Activated CD8-positive, alpha-beta memory T cell treated with anti-CD3 and anti-CD28 coated beads, Interleukin-2, amount 50 U/mL, for 1 hour (primary cell): ENCODE measurements at regions not wholly inside any gene's neighbourhood (a gene's known extent, or its start where the extent isn't known, plus 50 kb on each side); places are given as distances from the start of the nearest gene placed in this dataset.
"Not testable (repeated sequence)": the region's sequence is repeated elsewhere in the genome, so short reads cannot be mapped to it uniquely, and the experiment has no call there.

Source experiments
- DNase-seq: peaks from one replicate; pipeline ENCODE4 v3.0.0-alpha.2; 2020; ENCODE audit errors: extremely low read depth

DNA sequence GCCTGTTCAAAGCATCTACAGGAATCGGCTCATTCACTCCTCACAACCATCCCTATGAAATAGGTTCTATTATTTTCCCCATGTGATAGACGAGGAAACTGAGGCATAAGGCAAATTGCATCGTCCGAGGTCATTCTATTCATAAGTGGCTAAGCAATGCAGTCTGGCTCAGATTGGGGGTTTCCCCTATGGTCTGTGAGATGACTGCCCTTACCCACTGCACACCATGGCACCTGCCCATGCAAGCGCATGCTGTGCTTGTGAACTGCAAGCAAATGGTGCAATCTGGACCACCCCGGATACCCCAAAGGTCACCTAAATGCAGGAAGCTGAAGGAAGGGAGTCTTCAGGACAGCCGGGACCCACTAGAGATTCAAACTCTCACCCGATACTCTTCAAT lies 123.4 kb upstream of the SOD1 start:
- DNase-seq, result no peak

DNA sequence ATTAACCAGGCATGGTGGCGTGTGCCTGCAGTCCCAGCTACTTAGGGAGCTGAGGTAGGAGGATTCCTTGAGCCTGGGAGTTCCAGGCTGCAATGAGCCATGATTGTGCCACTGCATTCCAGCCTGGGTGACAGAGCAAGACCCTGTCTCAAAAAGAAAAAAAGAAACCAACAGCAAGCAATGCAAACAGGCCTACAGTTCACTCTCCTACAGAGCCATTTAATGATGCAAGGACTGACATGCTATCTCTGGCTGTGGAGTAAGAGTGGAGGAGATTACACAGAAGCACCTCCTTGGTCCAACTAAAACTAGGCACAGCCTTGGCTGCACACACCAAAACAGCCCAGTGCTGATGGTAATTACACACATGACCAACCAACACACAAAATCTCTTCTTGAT lies 127.5 kb upstream of the SOD1 start:
- DNase-seq, result no peak

- DNase-seq, result no peak
Observed at GRCh38 chr21:31530897-31531705, 128.4 kb upstream of the SOD1 start.

DNA sequence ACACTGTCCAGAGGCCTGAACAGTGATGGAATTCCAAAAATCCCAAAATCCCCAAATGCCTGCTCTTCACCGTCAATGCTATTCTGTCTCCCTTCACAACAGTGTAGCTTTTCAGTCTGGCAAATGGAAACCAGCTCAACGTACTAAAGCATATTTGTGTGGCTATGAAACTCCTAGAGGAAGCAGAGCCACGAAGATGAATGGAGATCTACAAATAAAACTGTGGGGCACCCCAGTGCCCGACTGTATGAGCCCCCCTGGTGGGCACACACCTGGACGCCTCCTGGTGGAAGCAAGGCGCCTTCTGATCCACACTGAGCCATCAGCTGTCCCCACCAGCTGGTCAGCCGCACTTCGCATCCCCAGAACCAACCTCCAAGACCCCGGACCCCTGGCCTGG lies 129.1 kb upstream of the SOD1 start:
- no peak for DNase-seq

DNA sequence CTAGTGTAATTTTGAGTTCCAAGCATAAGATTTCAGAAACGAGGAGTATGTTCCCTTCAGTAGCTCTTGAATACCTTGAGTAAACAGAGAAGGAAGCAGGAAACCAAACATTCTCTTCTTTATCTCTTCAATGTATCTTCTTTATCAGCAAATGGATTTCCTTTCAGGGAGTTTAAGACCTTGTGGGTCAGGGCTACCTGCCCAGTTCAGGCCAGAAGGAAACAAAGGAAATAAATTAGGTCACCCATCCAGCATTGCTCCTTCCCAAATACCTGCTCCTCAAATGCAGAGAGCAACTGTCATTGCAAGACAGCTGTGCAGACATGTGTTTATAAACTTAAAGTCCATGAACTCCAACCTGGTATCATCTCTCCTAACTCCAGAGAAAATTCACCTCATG lies 130.1 kb upstream of the SOD1 start:
- DNase-seq, result no peak

DNA sequence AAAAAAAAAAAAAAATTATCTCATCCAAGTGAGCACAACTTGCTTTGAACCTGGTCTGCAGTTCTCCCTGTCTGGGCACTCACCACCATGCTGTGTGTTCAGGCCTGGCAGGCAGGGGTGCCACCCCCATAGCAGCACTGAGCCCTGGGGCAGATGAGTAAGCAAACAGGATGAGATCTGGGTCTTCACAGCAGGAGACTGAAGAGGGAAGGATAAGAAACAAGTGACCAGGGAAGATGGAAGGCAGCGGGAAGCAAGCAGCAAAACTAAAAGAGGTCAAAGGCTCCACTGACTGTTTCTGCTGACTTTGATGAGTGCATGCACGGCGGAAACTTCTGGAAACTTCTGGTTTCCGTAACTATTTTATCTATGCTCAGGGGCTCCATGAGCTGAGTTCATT lies 133.5 kb upstream of the SOD1 start:
- DNase-seq, result no peak

DNA sequence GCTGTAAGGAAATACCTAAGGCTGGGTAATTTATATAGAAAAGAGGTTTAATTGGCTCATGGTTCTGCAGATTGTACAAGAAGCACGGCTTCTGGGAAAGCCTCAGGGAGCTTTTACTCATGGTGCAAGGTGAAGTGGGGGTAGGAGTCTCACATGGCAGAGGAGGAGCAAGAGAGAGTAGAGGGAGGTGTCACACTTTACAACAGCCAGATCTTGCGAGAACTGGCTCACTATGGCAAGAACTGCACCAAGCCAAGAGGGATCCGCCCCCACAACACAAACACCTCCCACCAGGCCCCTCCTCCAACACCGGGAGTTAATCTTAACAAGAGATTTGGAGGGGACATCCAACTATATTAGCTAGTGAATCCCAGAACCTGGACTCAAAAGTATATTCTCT lies 135.4 kb upstream of the SOD1 start:
- DNase-seq, result no peak

DNA sequence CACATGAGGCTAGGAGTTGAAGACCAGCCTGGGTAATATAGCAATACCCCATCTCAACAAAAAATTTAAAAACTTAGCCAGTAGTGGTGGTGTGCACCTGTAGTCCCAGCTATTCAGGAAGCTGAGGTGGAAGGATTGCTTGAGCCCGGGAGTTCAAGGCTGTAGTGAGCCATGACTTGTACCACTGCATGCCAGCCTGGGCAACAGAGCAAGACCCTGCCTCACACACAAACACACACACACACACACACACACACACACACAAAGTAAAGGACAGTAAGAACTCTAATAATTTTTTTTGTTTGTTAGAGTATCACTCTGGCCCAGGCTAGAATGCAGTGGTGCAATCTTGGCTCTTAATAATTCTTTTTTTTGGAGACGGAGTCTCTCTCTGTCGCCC lies 138.0 kb upstream of the SOD1 start:
- no peak for DNase-seq

- DNase-seq, result no peak
Observed at GRCh38 chr21:31520561-31521098, 138.9 kb upstream of the SOD1 start.

- DNase-seq, result no peak
Observed at GRCh38 chr21:31518580-31518979, 140.9 kb upstream of the SOD1 start.

- no peak for DNase-seq
Observed at GRCh38 chr21:31517664-31518414, 141.7 kb upstream of the SOD1 start.

DNA sequence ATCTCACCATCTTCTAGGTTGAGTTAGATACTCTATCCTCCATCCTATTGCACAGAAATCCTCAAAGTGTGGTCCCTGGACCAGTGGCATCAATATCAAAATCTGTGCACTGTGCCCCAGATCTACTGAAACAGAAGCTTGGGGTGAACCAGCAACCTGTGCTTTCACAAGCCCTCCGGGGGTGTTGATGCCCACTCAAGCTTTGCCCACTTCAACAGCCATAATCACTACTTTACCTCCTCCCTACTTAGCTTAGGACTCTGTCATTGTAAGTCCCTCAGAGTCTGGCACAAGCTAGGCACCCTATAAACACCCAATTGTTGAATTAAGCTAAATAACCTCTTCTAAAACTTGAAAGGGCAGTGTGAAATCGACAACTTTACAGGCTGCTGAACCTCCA lies 144.2 kb upstream of the SOD1 start:
- DNase-seq, result no peak

DNA sequence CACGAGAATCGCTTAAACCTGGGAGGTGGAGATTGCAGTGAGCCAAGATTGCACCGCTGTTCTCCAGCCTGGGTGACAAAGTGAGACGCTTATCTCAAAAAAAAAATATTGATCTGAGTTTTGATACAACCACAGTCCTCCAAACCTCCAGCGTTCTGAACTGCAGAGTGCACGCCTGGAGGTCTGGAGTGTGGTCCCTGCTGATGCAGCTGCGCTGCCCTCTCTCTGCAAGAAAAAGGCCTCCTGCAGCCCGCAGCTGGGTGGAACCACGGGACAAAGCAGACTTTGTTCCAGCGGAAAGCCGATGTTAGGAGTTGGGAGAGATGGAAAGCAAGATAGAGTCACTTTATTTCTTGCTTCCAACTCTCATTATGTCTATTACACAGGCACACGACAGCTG lies 144.9 kb upstream of the SOD1 start:
- no peak for DNase-seq

GRCh38 chr21:31513541-31513940 lies 146.0 kb upstream of the SOD1 start:
- not testable (repeated sequence) for DNase-seq

- not testable (repeated sequence) for DNase-seq
Observed at GRCh38 chr21:31511999-31512398, 147.5 kb upstream of the SOD1 start.

- DNase-seq, result no peak
Observed at GRCh38 chr21:31511258-31511657, 148.2 kb upstream of the SOD1 start.

GRCh38 chr21:31509194-31510017 lies 150.1 kb upstream of the SOD1 start:
- peak; percentile 50 for DNase-seq

DNA sequence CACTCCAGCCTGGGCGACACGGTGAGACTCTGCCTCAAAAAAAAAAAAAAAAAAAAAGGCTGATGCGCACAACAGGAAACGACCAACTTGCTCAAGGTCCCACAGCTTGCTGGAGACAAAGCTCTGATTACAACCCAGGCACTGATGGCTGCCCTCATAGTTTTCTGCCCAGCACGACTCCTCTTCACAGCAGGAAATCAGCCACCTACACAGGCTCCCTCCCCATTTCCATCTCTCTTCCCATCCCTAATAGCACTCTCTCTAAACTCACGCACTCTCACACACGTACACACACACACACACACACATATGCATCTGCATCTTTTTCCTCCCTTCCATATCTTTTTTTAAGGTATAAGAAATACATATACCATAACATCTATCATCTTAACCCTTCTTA lies 153.5 kb upstream of the SOD1 start:
- no peak for DNase-seq

DNA sequence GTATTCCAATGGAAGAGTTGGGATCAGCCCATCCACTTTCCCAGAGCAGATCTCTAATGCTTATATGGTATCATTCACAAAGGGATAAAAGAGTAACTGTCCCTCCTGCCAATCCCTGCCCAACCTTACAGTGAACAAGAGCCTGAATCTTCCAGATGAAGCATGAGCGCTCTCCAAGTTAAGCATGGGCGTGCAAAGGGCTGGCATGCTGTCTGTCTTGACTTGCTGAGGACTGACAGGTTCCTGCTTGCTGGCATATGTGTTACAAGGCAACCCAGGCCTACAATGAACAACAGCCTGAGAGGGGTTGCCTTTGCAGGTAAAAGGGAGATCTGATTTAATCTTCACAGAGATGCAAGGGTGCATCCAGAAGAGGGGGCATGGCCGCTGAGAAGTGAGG lies 155.6 kb upstream of the SOD1 start:
- no peak for DNase-seq

- no peak for DNase-seq
Observed at GRCh38 chr21:31503467-31503866, 156.0 kb upstream of the SOD1 start.

- no peak for DNase-seq
Observed at GRCh38 chr21:31502537-31503143, 156.9 kb upstream of the SOD1 start.

DNA sequence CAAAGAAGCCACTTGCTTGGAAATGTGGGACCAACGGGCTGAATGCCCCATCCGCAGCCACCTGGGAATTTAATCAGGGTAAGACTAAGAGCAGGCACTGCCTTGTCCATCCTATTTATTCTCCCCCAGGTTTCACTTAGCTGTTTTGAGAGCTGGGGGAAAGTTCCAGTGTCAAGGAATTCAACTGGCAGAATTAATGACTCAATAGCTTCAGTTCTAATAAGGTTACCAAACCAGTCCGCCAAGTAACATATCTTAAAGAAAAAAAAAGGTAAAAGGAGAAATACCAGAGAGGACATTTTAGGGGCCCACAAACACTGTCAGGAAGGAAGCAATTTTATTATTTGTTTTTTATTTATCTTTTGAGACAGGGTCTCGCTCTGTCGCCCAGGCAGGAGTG lies 157.6 kb upstream of the SOD1 start:
- no peak for DNase-seq
